ENCODE measurements at regions not wholly inside any gene's neighbourhood (a gene's known extent, or its start where the extent isn't known, plus 50 kb on each side); places are given as distances from the start of the nearest gene placed in this dataset.

- TF ChIP-seq CTCF (IDR thresholded peaks at IDR 0.05; ENCODE audit: insufficient read depth, low read length, poor library complexity, severe bottlenecking) = no peak
- TF ChIP-seq EZH2phosphoT487 (conservative IDR thresholded peaks at IDR 0.05; ENCODE audit: low read length) = no peak
These were observed 260.3 kb upstream of the PLD5 start for GRCh38 chr1:242784807-242785206.

Data from SU-DHL-6 (cell line).